ENCODE measurements at regions not wholly inside any gene's neighbourhood (a gene's known extent, or its start where the extent isn't known, plus 50 kb on each side); places are given as distances from the start of the nearest gene placed in this dataset.

GRCh38 chr20:52783769-52784168 is 188.4 kb upstream of the TSHZ2 start:
- DNase-seq (ENCODE audit: low read depth in 2 of 2, low spot score in 1 of 2), result no peak

- DNase-seq (ENCODE audit: low read depth in 2 of 2, low spot score in 1 of 2), result no peak
These were observed 191.7 kb upstream of the TSHZ2 start for GRCh38 chr20:52780462-52780861.

- no peak for DNase-seq (ENCODE audit: low read depth in 2 of 2, low spot score in 1 of 2)
These were observed 193.0 kb upstream of the TSHZ2 start for GRCh38 chr20:52779125-52779524.

DNA sequence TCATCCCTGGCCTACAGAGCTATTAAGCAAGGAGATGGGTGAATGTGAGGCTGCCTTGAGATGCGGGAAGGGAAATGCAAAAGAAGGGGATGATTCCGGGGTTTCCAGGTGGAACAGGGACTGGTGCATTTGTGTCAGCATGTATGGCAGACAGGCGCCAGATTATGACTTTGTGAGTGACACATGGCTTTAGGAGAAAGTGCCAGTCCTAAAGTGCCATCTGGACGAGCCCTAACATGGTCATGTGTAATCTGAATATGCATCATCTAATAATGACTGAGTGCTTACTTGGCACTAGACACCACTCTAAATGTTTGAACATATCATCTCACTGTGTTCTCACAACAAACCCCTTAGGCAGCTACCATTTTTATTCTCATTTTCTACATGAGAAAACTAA is 195.0 kb upstream of the TSHZ2 start:
- DNase-seq (ENCODE audit: low read depth in 2 of 2, low spot score in 1 of 2), result no peak

- no peak for DNase-seq (ENCODE audit: low read depth in 2 of 2, low spot score in 1 of 2)
These were observed 196.4 kb upstream of the TSHZ2 start for GRCh38 chr20:52775786-52776185.

DNA sequence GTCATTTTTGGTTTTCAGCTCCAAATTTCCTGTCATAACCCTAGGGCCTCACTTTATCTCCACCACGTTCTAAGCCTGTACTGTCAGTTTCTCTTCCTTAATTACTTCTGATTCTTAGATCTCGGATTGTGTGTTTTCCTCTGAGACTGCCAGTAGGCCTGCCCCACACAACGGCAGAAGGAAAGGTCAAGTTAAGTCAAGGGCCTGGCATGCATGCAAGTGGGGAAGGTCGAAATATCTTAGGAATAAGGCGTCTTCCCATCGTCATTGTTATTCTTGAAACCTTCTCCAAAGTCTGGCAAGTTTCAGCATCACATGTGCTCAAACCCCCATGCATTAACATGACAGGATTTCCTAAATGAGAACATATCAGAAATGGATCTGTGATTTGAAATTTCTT is 203.5 kb upstream of the TSHZ2 start:
- no peak for DNase-seq (ENCODE audit: low read depth in 2 of 2, low spot score in 1 of 2)

GRCh38 chr20:52766645-52767435 is 205.3 kb upstream of the TSHZ2 start:
- no peak for DNase-seq (ENCODE audit: low read depth in 2 of 2, low spot score in 1 of 2)

DNA sequence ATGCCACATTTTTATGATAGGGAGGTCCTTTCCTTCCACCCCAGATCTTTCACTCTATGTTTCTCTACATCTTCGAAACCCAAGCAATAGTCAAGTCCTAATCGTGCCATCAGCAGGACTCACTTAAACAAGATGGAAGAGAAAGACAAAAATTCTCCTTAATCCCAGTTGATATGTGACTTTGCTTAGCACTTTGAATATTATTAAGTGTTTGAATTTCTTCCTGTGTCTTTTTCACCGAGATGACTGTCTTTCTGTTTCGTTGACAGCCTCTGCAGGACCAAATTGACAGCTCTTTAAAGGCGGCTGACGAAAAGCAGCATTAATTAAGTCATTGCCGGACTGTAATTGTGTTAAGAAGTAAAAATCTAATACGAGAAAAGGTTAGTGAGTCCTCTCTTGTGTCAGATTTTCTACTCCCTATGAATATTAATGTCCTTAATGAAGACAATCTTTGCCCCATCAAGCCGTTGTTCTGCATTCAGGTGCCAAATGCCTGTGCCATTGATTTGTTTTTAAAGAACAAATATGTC is 208.8 kb upstream of the TSHZ2 start:
- no peak for DNase-seq (ENCODE audit: low read depth in 2 of 2, low spot score in 1 of 2)

DNA sequence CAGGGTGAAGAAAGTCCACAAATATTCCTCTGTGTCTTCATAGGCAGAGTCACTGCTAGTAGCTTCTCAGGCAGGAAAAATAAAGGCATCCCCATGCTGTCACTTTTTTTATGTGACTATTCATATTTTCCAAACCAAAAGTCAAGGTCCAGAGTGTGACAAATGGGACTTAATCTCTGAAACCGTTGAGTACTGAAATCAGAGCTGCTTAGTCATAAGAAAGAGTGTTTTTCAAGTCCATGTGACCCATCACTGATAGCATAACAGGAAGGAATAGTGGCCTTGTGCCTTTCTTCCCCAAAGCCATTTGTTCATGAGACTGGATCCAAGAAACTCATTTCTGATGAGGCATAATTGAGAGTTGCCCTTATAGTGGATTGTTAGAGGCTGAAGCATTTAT is 210.3 kb upstream of the TSHZ2 start:
- no peak for DNase-seq (ENCODE audit: low read depth in 2 of 2, low spot score in 1 of 2)

DNA sequence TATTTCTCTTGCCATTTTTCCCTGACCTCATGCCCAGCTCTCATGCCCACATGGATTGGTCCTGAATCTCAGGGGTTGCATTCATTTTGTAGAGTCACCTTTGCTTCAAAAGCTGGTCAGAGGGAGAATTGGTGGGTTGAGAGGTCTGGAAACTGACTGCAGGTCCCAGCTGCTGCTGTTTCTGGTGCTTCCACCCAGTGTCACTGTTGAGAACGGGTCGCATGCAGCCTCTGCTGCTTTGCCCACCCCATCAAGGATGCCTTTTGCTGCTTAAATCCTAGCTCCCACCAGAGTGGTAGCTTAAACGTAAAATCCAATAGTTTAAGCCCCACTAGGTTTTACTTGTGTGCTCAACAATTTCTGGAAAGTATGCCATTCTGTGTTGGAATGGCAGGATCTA is 211.4 kb upstream of the TSHZ2 start:
- no peak for DNase-seq (ENCODE audit: low read depth in 2 of 2, low spot score in 1 of 2)

DNA sequence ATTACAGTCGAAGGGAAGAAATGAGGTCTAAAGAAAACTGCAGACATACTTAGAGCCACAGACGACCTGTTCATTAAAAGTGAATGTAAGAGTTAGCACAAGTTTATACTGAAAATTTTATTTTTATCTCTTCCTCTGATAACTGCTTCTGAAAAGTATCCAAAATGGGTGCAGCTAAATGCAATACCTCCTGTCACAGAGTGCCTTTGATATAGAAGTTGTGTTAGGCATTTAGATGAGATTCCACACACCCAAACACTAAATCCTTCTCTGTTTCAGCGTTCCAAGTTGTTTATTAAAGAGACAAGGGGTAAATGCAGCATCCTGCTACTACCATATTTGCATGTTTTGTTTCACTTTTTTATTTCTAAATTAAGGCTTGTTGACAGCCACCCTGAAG is 214.7 kb upstream of the TSHZ2 start:
- DNase-seq (ENCODE audit: low read depth in 2 of 2, low spot score in 1 of 2), result no peak

GRCh38 chr20:52755744-52756143 is 216.4 kb upstream of the TSHZ2 start:
- DNase-seq (ENCODE audit: low read depth in 2 of 2, low spot score in 1 of 2), result no peak

DNA sequence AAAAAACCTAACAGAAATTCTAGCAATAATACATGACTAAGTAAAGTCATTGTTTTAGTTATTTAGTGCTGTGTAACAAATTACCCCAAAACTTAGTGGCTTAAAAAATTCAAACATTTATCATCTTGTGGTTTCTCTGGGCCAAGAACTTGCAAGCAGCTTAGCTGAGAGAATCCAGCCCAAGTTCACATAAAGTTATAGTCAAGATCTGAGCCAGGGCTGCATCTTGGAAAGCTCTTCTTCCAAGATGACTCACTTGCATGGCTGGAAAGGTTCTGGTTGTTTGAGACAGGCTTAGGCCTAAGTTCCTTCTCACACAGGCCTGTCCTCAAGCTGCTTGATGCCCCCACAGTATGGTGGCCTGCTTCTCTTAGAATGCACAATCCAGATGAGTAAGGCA is 217.8 kb upstream of the TSHZ2 start:
- no peak for DNase-seq (ENCODE audit: low read depth in 2 of 2, low spot score in 1 of 2)

DNA sequence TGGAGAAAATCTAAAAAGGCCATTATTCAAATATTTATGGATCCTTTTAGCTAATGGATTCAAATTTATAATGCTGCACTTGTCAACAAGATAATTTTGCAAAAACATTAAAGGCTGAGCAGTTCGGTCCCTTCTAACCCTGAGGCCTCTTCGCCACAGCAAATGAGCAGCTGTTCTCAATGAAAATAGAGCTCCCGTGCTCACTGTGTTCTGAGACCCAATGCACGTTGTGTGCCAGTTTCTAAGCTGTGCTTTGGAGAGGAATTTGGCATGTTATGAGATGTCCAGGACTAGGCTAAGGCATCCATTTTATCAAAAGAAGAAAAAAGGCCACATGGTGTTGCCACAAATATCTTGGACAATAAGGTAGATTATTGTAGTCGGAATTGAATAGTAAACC is 220.1 kb upstream of the TSHZ2 start:
- DNase-seq (ENCODE audit: low read depth in 2 of 2, low spot score in 1 of 2), result no peak

GRCh38 chr20:52751571-52751970 is 220.6 kb upstream of the TSHZ2 start:
- no peak for DNase-seq (ENCODE audit: low read depth in 2 of 2, low spot score in 1 of 2)

GRCh38 chr20:52749938-52750337 is 222.2 kb upstream of the TSHZ2 start:
- DNase-seq (ENCODE audit: low read depth in 2 of 2, low spot score in 1 of 2), result no peak

- DNase-seq (ENCODE audit: low read depth in 2 of 2, low spot score in 1 of 2), result no peak
These were observed 223.2 kb upstream of the TSHZ2 start for GRCh38 chr20:52748990-52749389.

DNA sequence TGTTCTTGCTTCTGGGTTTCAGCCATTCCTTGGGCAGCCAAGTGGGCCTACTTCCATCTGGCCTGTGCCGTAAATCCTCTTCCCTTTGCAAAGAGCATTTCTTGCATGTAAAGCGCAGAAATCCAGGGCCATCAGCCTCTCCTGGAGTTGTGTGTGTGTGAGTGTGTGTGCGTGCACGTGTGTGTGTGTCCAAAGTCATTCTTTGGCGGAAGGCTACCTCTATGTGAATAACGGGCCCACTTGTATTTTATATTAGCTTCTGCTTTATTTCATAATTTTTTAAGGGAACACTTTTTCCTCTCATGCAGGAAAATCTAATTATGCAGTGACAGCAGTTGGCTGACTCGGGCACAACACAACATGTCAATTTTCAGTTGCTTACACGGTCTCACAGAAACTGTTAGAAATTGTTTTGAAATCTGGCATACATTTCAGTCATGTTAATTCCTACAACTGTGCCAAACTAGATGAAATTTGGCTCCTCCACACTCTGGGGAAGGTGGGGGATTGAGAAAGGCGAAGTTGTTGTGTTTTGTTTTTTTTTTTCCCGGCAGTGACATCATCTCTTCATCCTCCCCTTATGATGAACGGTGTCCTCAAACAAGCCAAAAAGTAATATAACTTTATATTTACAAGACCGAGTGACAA is 223.7 kb upstream of the TSHZ2 start:
- no peak for DNase-seq (ENCODE audit: low read depth in 2 of 2, low spot score in 1 of 2)

- no peak for DNase-seq (ENCODE audit: low read depth in 2 of 2, low spot score in 1 of 2)
These were observed 224.3 kb upstream of the TSHZ2 start for GRCh38 chr20:52747845-52748284.

GRCh38 chr20:52746770-52747169 is 225.4 kb upstream of the TSHZ2 start:
- no peak for DNase-seq (ENCODE audit: low read depth in 2 of 2, low spot score in 1 of 2)

DNA sequence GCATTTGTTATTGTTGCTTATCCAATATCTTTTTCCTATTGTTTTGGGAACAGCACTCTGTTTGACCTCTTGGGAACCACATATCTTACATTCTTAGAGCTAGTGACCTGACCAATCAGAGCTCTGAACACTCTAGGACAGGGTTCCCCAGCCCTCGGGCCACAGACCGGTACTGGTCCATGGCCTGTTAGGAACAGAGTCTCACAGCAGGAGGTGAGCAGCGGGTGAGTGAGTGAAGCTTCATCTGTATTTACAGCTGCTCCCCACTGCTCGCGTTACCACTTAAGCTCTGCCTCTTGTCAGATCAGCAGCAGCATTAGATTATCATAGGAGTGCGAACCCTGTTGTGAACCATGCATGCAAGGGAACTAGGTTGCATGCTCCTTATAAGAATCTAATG is 226.0 kb upstream of the TSHZ2 start:
- DNase-seq (ENCODE audit: low read depth in 2 of 2, low spot score in 1 of 2), result no peak

GRCh38 chr20:52744441-52744840 is 227.7 kb upstream of the TSHZ2 start:
- DNase-seq (ENCODE audit: low read depth in 2 of 2, low spot score in 1 of 2), result no peak

GRCh38 chr20:52738081-52738480 is 234.1 kb upstream of the TSHZ2 start:
- no peak for DNase-seq (ENCODE audit: low read depth in 2 of 2, low spot score in 1 of 2)
